Activated CD4-positive, alpha-beta memory T cell treated with anti-CD3 and anti-CD28 coated beads, Interleukin-2, amount 10 ng/mL, durations not matched to agents 7 days and 5 days (primary cell): ENCODE measurements at regions not wholly inside any gene's neighbourhood (a gene's known extent, or its start where the extent isn't known, plus 50 kb on each side); places are given as distances from the start of the nearest gene placed in this dataset.
"Not testable (repeated sequence)": the region's sequence is repeated elsewhere in the genome, so short reads cannot be mapped to it uniquely, and the experiment has no call there.

Source experiments
- CTCF ChIA-PET: fragments of 350-600 bp; sonication (Branson Sonifier 250); formaldehyde crosslinking; loops from one replicate; lab custom pipeline; 2021; ENCODE audit warnings: antibody characterized with exemption, inconsistent platforms; lab: Charles Lee
- POLR2A ChIA-PET: fragments of 350-600 bp; sonication (Branson Sonifier 250); formaldehyde crosslinking; loops from one replicate; lab custom pipeline; 2021; ENCODE audit warnings: antibody characterized with exemption; lab: Charles Lee
- DNase-seq: peaks from one replicate; pipeline ENCODE4 v3.0.0-alpha.2; 2020
- H3K27ac Mint-ChIP-seq: one replicate; pipeline ENCODE4 v1.8.0; 2021; ENCODE audit warnings: mild to moderate bottlenecking, mixed read lengths
- H3K27me3 Mint-ChIP-seq: one replicate; pipeline ENCODE4 v1.8.0; 2021; ENCODE audit warnings: mixed read lengths
- H3K36me3 Mint-ChIP-seq: one replicate; pipeline ENCODE4 v1.8.0; 2021; ENCODE audit warnings: low read depth, mixed read lengths
- H3K4me1 Mint-ChIP-seq: one replicate; pipeline ENCODE4 v1.8.0; 2021; ENCODE audit warnings: mixed read lengths
- H3K4me3 Mint-ChIP-seq: one replicate; pipeline ENCODE4 v1.8.0; 2021; ENCODE audit warnings: mild to moderate bottlenecking, mixed read lengths
- H3K9me3 Mint-ChIP-seq: one replicate; pipeline ENCODE4 v1.8.0; 2021; ENCODE audit warnings: mixed read lengths

DNA sequence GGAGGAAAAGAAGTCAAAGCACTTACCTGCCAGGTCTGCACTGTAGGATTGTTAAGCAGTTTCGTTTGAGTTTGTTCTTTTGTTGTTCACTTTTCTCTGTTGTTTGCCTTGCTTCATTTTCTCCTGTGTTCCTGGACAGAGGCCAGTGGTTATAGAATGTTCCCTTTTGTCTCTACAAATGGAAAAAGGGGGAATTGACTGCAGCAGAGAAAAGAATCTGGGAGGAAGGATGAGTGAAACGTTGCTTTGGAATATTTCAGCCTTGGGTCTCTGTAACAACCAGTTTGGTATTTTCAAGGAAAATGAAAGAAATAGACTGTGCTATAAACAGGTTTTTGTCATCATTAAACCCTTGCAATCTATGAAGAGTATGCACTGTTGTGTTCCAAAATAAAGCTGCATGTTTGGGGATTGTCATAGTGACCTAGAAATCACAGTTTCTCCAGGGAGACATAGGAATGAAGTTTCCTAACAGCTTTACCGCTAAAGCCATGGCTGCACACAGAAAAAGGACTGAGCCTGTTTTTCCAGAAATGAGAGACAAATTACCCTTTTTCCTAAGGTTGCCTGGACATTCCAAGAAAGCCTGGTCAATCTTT lies 60.8 kb upstream of the HABP2 start:
- ChIA-PET POLR2A (no interaction called here), CTCF (interaction anchor here (0.7 kb wide), 1 partner anchor 70 kb away, joined by 4 read pairs; no protein-coding TSS in a partner anchor)
- Mint-ChIP-seq H3K27ac (no peak overlapping the region), H3K9me3 (no peaks in the 10 kb centered on the region), H3K27me3 (peaks cover 7% of the 10 kb centered on the region), H3K36me3 (no peaks in the 10 kb centered on the region), H3K4me1 (no peaks in the 10 kb centered on the region), H3K4me3 (no peak overlapping the region)
- no peak for DNase-seq

DNA sequence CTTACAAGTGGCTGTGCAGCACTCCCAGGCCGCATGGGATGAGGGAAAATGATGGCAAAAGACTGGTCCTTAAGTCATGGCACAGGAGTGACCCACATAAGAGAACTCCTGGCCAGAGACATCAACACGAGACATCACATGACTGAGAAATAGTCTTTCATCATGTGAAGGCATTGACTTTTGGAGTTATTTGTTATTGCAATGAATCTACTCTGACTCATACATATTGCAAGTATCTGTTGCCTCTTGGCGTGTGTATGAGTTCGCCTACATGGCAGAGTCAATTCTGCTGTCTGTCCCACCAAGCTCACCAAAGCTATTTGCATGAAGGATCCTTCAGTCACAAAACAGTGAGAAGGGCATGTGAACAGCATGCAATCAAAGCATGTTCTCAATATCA lies 59.7 kb upstream of the HABP2 start:
- H3K4me3 Mint-ChIP-seq = no peak overlapping the region
- ChIA-PET POLR2A (no interaction called here), CTCF (no interaction called here)
- H3K27ac Mint-ChIP-seq = no peak overlapping the region
- H3K4me1 Mint-ChIP-seq = no peaks in the 10 kb centered on the region
- no peaks in the 10 kb centered on the region for H3K9me3 Mint-ChIP-seq
- no peaks in the 10 kb centered on the region for H3K36me3 Mint-ChIP-seq
- peaks cover 8% of the 10 kb centered on the region for H3K27me3 Mint-ChIP-seq
- DNase-seq = no peak

DNA sequence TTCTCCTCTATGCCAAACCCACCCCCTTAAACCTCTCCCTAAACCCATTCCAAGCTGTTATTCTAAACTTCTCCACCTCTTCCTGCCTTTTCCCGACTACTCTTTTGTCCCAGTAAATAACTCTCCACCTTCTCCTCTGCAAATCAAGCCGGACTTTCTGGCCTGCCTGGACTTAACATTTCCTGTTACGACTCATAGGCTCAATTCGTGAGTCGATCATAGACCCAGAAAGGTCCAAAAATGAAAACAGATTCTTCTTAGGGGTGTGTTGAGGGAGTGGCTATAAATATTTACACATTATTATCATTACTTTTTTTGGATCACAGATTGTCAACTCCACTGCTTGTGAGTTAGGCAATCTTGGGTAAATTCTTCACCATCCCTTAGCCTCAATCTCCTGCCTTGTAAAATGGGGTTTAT lies 59.0 kb upstream of the HABP2 start:
- Mint-ChIP-seq H3K4me1 (no peaks in the 10 kb centered on the region), H3K27ac (no peak overlapping the region), H3K27me3 (peaks cover 8% of the 10 kb centered on the region), H3K36me3 (no peaks in the 10 kb centered on the region), H3K9me3 (no peaks in the 10 kb centered on the region), H3K4me3 (no peak overlapping the region)
- ChIA-PET POLR2A (no interaction called here), CTCF (no interaction called here)
- no peak for DNase-seq

DNA sequence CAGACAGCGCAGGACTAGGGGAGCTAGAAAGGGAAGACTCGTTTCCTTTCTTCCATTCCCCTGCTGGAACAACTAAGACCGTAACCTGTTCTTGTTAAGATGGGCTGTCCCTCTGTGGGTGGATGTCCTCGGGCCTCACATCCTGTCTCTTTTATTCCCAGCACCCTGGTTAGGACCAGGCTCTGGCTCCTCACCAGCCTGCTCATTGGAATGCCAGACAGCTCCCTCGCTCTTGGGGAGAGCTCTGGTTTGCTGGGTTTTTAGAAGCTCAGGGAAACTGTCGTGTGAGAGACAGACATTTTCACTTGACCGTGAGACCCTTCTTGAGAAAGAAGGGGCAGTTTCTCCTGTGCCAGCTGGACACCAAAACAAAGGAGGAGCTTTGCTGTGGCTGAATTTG lies 58.1 kb upstream of the HABP2 start:
- Mint-ChIP-seq H3K36me3 (no peaks in the 10 kb centered on the region), H3K9me3 (no peaks in the 10 kb centered on the region), H3K27me3 (peaks cover 7% of the 10 kb centered on the region), H3K4me3 (no peak overlapping the region), H3K4me1 (no peaks in the 10 kb centered on the region), H3K27ac (no peak overlapping the region)
- DNase-seq = no peak
- CTCF ChIA-PET = no interaction called here
- POLR2A ChIA-PET = no interaction called here

DNA sequence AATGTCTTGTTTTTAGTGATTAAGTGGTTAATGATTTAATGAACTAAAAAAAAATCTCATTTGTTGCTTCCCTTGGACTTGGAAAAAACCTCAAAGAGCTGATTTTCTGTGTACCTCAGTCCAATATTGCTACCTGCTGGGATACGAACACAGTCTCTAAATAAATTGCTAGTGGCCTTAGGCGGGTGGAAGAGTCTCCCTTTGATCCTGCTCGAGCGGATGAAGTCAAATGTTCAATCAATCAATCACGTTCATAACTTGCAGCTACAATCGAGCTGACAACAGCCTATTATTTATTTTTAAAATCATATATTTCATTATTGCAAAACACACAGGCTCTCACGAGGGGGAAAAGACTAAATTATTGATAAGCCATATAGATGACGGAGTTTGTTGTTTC lies 57.3 kb upstream of the HABP2 start:
- H3K4me1 Mint-ChIP-seq = no peaks in the 10 kb centered on the region
- POLR2A ChIA-PET = no interaction called here
- CTCF ChIA-PET = no interaction called here
- no peak overlapping the region for H3K27ac Mint-ChIP-seq
- H3K9me3 Mint-ChIP-seq = no peaks in the 10 kb centered on the region
- no peaks in the 10 kb centered on the region for H3K36me3 Mint-ChIP-seq
- DNase-seq = no peak
- H3K4me3 Mint-ChIP-seq = no peak overlapping the region
- peaks cover 7% of the 10 kb centered on the region for H3K27me3 Mint-ChIP-seq

DNA sequence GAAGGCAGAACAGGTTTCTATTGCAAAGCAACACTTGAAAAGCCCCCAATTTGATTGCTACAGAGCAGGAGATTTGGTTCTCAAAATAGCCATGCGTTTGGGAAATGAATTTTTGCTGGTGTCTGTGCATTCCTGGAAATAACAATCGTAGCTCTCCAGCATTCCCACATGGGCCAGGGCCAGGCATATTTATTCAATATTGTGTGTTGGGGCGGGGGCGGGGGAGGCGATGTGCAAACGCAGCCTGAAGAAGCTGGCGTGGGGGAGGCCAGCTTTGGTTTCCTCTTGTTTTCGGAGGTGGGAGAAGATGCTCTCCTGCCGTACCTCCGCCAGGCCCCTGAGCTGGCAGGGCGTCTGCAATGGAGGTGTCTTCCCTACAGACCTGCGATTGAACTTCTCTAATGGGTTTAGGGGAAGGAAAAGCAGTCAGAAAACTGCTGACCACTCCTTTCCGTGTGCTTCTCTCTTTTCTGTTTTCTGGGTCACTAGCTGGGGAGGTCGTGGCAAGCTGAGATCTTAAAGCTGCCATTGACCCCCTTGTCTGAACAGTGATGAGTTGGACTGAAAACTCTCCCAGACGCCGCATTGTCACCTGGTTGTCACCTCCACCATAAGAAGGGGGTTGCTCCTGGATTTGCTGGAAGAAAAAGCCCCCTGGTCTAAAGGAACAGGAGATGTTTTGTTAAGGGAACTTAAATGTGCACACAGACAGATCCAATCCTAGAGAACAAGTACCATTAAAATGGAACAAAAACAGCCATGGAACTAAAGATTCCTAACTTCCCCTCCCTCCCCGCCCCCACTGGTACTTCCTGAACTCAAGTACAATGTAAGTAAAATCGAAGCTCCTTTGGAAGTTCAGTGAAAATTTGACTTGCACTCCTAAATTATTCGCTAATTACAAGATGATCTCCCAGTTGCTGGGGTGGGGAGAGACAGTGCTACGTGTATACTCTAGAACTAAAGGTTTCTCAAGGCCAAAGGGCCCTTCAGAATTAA lies 56.4 kb upstream of the HABP2 start:
- CTCF ChIA-PET = no interaction called here
- H3K27ac Mint-ChIP-seq = no peak overlapping the region
- H3K27me3 Mint-ChIP-seq = peaks cover 5% of the 10 kb centered on the region
- no peak for DNase-seq
- H3K9me3 Mint-ChIP-seq = no peaks in the 10 kb centered on the region
- H3K36me3 Mint-ChIP-seq = no peaks in the 10 kb centered on the region
- no peaks in the 10 kb centered on the region for H3K4me1 Mint-ChIP-seq
- no peak overlapping the region for H3K4me3 Mint-ChIP-seq
- POLR2A ChIA-PET = no interaction called here

DNA sequence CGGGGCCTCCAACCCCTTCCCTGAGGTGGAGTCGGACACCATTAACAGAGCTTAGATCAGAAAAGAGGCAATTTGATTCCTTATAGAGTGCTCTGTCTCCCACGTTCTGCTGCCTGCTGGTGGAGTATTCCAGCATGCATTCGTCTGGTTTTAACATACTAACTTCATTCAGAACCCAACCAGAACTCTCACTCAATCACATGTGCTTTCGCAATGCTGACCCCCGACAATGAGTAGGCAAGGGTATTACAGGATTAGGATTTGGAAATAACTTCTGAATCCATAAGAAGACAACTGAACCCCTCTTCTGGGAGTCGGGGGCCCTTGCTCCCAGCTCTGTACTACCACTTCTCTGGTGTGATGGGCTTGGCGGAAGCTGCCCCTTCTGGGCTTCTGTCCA lies 55.7 kb upstream of the HABP2 start:
- no peak overlapping the region for H3K27ac Mint-ChIP-seq
- no peaks in the 10 kb centered on the region for H3K9me3 Mint-ChIP-seq
- H3K4me1 Mint-ChIP-seq = no peaks in the 10 kb centered on the region
- DNase-seq = no peak
- CTCF ChIA-PET = no interaction called here
- H3K4me3 Mint-ChIP-seq = no peak overlapping the region
- no peaks in the 10 kb centered on the region for H3K36me3 Mint-ChIP-seq
- peaks cover 2% of the 10 kb centered on the region for H3K27me3 Mint-ChIP-seq
- POLR2A ChIA-PET = no interaction called here

DNA sequence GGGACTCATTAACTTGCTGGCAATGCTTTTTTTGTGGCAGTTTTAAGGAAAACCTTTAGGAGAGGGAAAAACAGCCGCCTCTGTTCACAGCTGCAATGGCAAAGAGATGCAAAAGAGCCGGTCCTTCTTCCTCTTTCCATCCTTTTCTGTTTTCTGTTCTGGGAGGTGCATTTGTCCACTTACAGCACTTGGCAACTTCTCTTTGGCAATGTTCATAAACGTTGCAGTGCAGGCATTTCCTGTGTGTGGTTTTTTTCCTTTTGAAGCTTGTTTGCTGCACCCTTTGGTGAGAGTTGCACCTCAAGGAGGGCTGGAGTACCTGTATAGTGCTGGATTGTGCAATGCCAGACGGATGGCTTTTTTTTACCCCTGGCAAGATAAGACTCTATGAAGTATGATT lies 53.9 kb upstream of the HABP2 start:
- no peak for DNase-seq
- no peaks in the 10 kb centered on the region for H3K36me3 Mint-ChIP-seq
- ChIA-PET POLR2A (no interaction called here), CTCF (no interaction called here)
- no peak overlapping the region for H3K27ac Mint-ChIP-seq
- H3K27me3 Mint-ChIP-seq = peaks cover 2% of the 10 kb centered on the region
- H3K9me3 Mint-ChIP-seq = no peaks in the 10 kb centered on the region
- no peaks in the 10 kb centered on the region for H3K4me1 Mint-ChIP-seq
- no peak overlapping the region for H3K4me3 Mint-ChIP-seq

DNA sequence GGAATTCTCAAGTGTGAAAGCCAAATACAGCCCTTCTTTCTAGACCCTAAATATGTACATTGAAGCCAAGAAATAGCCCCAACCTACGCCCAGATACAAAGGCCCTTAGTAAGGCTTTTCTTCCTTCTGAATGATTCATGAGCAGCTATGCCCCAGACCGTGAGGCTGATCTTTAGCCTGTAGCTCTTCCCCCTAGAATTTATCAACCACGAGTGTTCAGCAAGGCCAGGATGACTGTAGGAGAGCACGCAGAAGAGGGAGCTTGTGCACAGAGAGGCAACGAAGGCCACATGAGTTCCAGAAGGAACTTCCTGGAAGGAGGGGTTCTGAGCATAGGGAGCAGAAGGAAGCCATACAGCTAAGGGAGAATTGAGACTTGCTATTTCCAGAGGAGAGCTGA lies 53.0 kb upstream of the HABP2 start:
- Mint-ChIP-seq H3K4me1 (no peaks in the 10 kb centered on the region), H3K36me3 (no peaks in the 10 kb centered on the region), H3K27ac (no peak overlapping the region), H3K9me3 (no peaks in the 10 kb centered on the region), H3K27me3 (peaks cover 2% of the 10 kb centered on the region), H3K4me3 (no peak overlapping the region)
- CTCF ChIA-PET = no interaction called here
- DNase-seq = no peak
- POLR2A ChIA-PET = no interaction called here

DNA sequence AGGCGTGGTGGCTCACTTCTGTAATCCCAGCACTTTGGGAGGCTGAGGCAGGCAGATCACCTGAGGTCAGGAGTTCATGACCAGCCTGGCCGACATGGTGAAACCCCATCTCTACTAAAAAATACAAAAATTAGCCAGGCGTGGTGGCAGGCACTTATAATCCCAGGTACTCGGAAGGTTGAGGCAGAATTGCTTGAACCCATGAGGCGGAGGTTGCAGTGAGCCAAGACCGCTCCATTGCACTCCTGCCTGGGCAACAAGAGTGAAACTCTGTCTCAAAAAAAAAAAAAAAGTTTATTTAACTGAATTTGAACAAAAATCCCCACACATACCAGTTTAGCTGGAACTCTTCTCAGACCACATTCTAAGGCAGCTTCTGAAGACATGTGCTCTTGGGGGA lies 51.8 kb upstream of the HABP2 start:
- H3K36me3 Mint-ChIP-seq, H3K9me3 Mint-ChIP-seq, H3K4me1 Mint-ChIP-seq, POLR2A ChIA-PET, H3K27me3 Mint-ChIP-seq, H3K4me3 Mint-ChIP-seq, CTCF ChIA-PET, DNase-seq, H3K27ac Mint-ChIP-seq: not testable (repeated sequence)
